Ascending aorta (tissue), 2 donors: ENCODE measurements at regions not wholly inside any gene's neighbourhood (a gene's known extent, or its start where the extent isn't known, plus 50 kb on each side); places are given as distances from the start of the nearest gene placed in this dataset.

Experiments used
- DNase-seq, 2 donors: peaks; one replicate each; pipeline ENCODE4 v3.0.0-alpha.2; 2019; ENCODE audit warnings: low spot score in 2 of 2
- H3K27ac ChIP-seq, 2 donors: fragments of 200-600 bp; sonication (generic); one replicate each; pipeline ENCODE4 v1.5.1; 2016 to 2017; ENCODE audit warnings: mild to moderate bottlenecking in 1 of 2
- H3K27me3 ChIP-seq: fragments of 200-600 bp; sonication (generic); one replicate; pipeline ENCODE4 v1.5.1; 2017
- H3K36me3 ChIP-seq, 2 donors: fragments of 200-600 bp; sonication (generic); one replicate each; pipeline ENCODE4 v1.5.1; 2016
- H3K4me1 ChIP-seq, 2 donors: fragments of 200-600 bp; sonication (generic); one replicate each; pipeline ENCODE4 v1.5.1; 2016 to 2017; ENCODE audit warnings: mild to moderate bottlenecking in 1 of 2
- H3K4me3 ChIP-seq, 2 donors: fragments of 200-600 bp; sonication (generic); one replicate each; pipeline ENCODE4 v1.5.1; 2016 to 2017; ENCODE audit warnings: mild to moderate bottlenecking in 1 of 2
- H3K9me3 ChIP-seq, 2 donors: fragments of 200-600 bp; sonication (generic); one replicate each; pipeline ENCODE4 v1.5.1; 2016
- CTCF ChIP-seq, 3 experiments: fragments of 200-600 bp in 2 of 3; fragments of 450-650 bp in 1 of 3; sonication (generic) in 2 of 3; IDR thresholded peaks; one replicate each; pipeline ENCODE4 v1.5.1; 2016 to 2019; ENCODE audit warnings: antibody characterized with exemption in 3 of 3, mild to moderate bottlenecking in 1 of 3, moderate library complexity in 1 of 3
- intact Hi-C: fragments of 100-400 bp; cut with DNase I; formaldehyde crosslinking; loops from one replicate; pipeline ENCODE4 v1.15.1; 2023

- Histone ChIP-seq H3K4me1 (no peaks in the 10 kb centered on the region), H3K36me3 (no peaks in the 10 kb centered on the region), H3K4me3 (no peak overlapping the region), H3K9me3 (no peaks in the 10 kb centered on the region), H3K27ac (no peak overlapping the region), H3K27me3 (no peaks in the 10 kb centered on the region)
- intact Hi-C loops, result no loop called here
- DNase-seq, result no peak
- TF ChIP-seq CTCF (IDR thresholded peaks at IDR 0.05), result no peak
These were observed 253.0 kb downstream of the ICE1 start for GRCh38 chr5:5675511-5675910.

GRCh38 chr5:5671823-5672222 is 249.3 kb downstream of the ICE1 start:
- TF ChIP-seq CTCF (IDR thresholded peaks at IDR 0.05), result no peak
- Histone ChIP-seq H3K27me3 (no peaks in the 10 kb centered on the region), H3K4me3 (no peak overlapping the region), H3K4me1 (no peaks in the 10 kb centered on the region), H3K9me3 (no peaks in the 10 kb centered on the region), H3K27ac (no peak overlapping the region), H3K36me3 (no peaks in the 10 kb centered on the region)
- intact Hi-C loops, result no loop called here
- DNase-seq, result no peak

- no peaks in the 10 kb centered on the region for H3K9me3 ChIP-seq
- no peaks in the 10 kb centered on the region for H3K36me3 ChIP-seq
- H3K4me3 ChIP-seq, result no peak overlapping the region
- H3K27ac ChIP-seq, result no peak overlapping the region
- no peaks in the 10 kb centered on the region for H3K4me1 ChIP-seq
- TF ChIP-seq CTCF (IDR thresholded peaks at IDR 0.05), result no peak
- no peaks in the 10 kb centered on the region for H3K27me3 ChIP-seq
- DNase-seq, result no peak
- intact Hi-C loops, result no loop called here
These were observed 244.7 kb downstream of the ICE1 start for GRCh38 chr5:5667136-5667554.

- DNase-seq, result no peak
- Histone ChIP-seq H3K27me3 (no peaks in the 10 kb centered on the region), H3K4me1 (no peaks in the 10 kb centered on the region), H3K4me3 (no peak overlapping the region), H3K9me3 (no peaks in the 10 kb centered on the region), H3K27ac (no peak overlapping the region), H3K36me3 (no peaks in the 10 kb centered on the region)
- no peak for TF ChIP-seq CTCF (IDR thresholded peaks at IDR 0.05)
- intact Hi-C loops, result no loop called here
These were observed 243.9 kb downstream of the ICE1 start for GRCh38 chr5:5666369-5666768.

- H3K27ac ChIP-seq, result no peak overlapping the region
- H3K36me3 ChIP-seq, result no peaks in the 10 kb centered on the region
- no peak overlapping the region for H3K4me3 ChIP-seq
- no peaks in the 10 kb centered on the region for H3K4me1 ChIP-seq
- intact Hi-C loops, result no loop called here
- no peak for DNase-seq
- no peaks in the 10 kb centered on the region for H3K27me3 ChIP-seq
- TF ChIP-seq CTCF (IDR thresholded peaks at IDR 0.05), result no peak
- no peaks in the 10 kb centered on the region for H3K9me3 ChIP-seq
These were observed 243.5 kb downstream of the ICE1 start for GRCh38 chr5:5666076-5666365.

GRCh38 chr5:5665225-5666075 is 243.0 kb downstream of the ICE1 start:
- Histone ChIP-seq H3K4me1 (no peaks in the 10 kb centered on the region), H3K4me3 (no peak overlapping the region), H3K27me3 (no peaks in the 10 kb centered on the region), H3K36me3 (no peaks in the 10 kb centered on the region), H3K27ac (no peak overlapping the region), H3K9me3 (no peaks in the 10 kb centered on the region)
- TF ChIP-seq CTCF (IDR thresholded peaks at IDR 0.05), result no peak
- DNase-seq, result no peak
- intact Hi-C loops, result no loop called here
